GM23338 (cell line): ENCODE measurements at regions not wholly inside any gene's neighbourhood (a gene's known extent, or its start where the extent isn't known, plus 50 kb on each side); places are given as distances from the start of the nearest gene placed in this dataset.

ENCODE experiments used
- CREB1 ChIP-seq: fragments of 250-450 bp; sonication (Bioruptor Pico); IDR thresholded peaks from 2 replicates; pipeline ENCODE4 v1.5.0; 2020; ENCODE audit warnings: low read depth, mild to moderate bottlenecking, moderate library complexity
- CTCF ChIP-seq, 2 experiments: fragments of 200-600 bp in 1 of 2; sonication (generic) in 1 of 2; conservative IDR thresholded peaks; 2 replicates each; pipeline versions ENCODE4 v1.5.1 to v1.6.1; 2016 to 2017; ENCODE audit warnings: antibody characterized with exemption in 2 of 2, low read depth in 2 of 2, mild to moderate bottlenecking in 2 of 2, moderate library complexity in 1 of 2

DNA sequence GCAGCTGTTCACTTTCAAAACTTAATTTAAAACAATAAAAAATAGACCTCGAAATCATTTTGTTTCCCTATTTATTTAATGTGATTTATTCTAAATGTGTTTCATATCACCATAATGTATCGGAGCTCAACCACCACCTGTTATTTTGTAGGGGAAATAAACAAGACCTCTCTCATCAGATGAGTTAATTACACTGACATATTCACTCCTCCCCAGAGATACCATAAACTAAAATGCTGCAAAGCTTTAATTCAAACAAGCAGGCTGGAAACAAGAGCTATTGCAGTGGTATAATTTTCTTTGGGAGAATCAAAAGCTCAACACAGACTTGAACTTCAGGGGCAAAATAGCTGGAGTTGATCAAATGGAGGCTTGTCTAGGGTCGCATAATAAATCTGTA lies 303.5 kb upstream of the TSHZ2 start:
- TF ChIP-seq CREB1 (CRISPR knock-in tag) (no peak), CTCF (conservative IDR thresholded peaks at IDR 0.05; ENCODE audit: low read depth in 2 of 2) (no peak)
